ENCODE measurements at regions not wholly inside any gene's neighbourhood (a gene's known extent, or its start where the extent isn't known, plus 50 kb on each side); places are given as distances from the start of the nearest gene placed in this dataset.

- TF ChIP-seq CTCF (IDR thresholded peaks at IDR 0.05; ENCODE audit: poor library complexity, severe bottlenecking) (no peak), EZH2 (IDR thresholded peaks at IDR 0.05; ENCODE audit: borderline replicate concordance, insufficient read depth, low read length, poor library complexity, severe bottlenecking) (no peak), MXI1 (conservative IDR thresholded peaks at IDR 0.05; ENCODE audit: poor library complexity, severe bottlenecking) (no peak), POLR2AphosphoS5 (IDR thresholded peaks at IDR 0.05) (no peak), TAF1 (IDR thresholded peaks at IDR 0.05; ENCODE audit: low read depth) (no peak), EP300 (conservative IDR thresholded peaks at IDR 0.05; ENCODE audit: poor library complexity, severe bottlenecking) (no peak), REST (IDR thresholded peaks at IDR 0.05; ENCODE audit: borderline replicate concordance) (no peak), RAD21 (conservative IDR thresholded peaks at IDR 0.05) (no peak), SMC3 (conservative IDR thresholded peaks at IDR 0.05; ENCODE audit: poor library complexity) (no peak)
These were observed 123.0 kb upstream of the AKIRIN2 start for GRCh38 chr6:87824958-87825491.

Measured in neural cell (in vitro differentiated cells).